ENCODE measurements at regions not wholly inside any gene's neighbourhood (a gene's known extent, or its start where the extent isn't known, plus 50 kb on each side); places are given as distances from the start of the nearest gene placed in this dataset.

GRCh38 chr10:61049386-61049785 lies 105.4 kb upstream of the RHOBTB1 start:
- H3K9ac ChIP-seq (ENCODE audit: insufficient read depth, low read depth, low read length) = no peak overlapping the region
- H3K4me2 ChIP-seq (ENCODE audit: low read depth, low read length) = no peak overlapping the region
- no peak overlapping the region for H2AFZ ChIP-seq (ENCODE audit: low read length)
- FAIRE-seq (no peak), DNase-seq (ENCODE audit: low spot score) (no peak), ATAC-seq (no peak)
- WGBS (ENCODE audit: low lambda C conversion rate) = 94% methylated on average over 2 of the region's 2 CpGs
- H3K79me2 ChIP-seq (ENCODE audit: insufficient read depth, low read length) = no peaks in the 10 kb centered on the region
- in situ Hi-C loops (cut with HindIII; ENCODE audit: extremely low pct_ligation_motif_present, low pct_unique_long_range_greater_than_20kb) = no loop called here
- no peak for TF ChIP-seq NFAT5 (CRISPR knock-in tag; IDR thresholded peaks at IDR 0.05)
- TF ChIP-seq WIZ (CRISPR knock-in tag; IDR thresholded peaks at IDR 0.05) = no peak
- TF ChIP-seq YEATS2 (CRISPR knock-in tag; IDR thresholded peaks at IDR 0.05; ENCODE audit: borderline replicate concordance) = no peak
- TF ChIP-seq SRY (CRISPR knock-in tag; IDR thresholded peaks at IDR 0.05) = no peak
- no peak for TF ChIP-seq ZNF75D (CRISPR knock-in tag; IDR thresholded peaks at IDR 0.05; ENCODE audit: borderline replicate concordance)
- TF ChIP-seq KLF6 (CRISPR knock-in tag; IDR thresholded peaks at IDR 0.05) = no peak
- no peak for TF ChIP-seq HNRNPLL (IDR thresholded peaks at IDR 0.05; ENCODE audit: low read depth, low read length, poor library complexity, severe bottlenecking)
- TF ChIP-seq HOMEZ (CRISPR knock-in tag; IDR thresholded peaks at IDR 0.05; ENCODE audit: low read depth) = no peak
- BruUV-seq (replicated peaks) = no TSS peak
- no peak overlapping the region for H3K4me3 ChIP-seq (replicated peaks in 1 of 3; ENCODE audit: insufficient read depth in 1 of 3, low read depth in 2 of 3, low read length in 3 of 3)
- H4K20me1 ChIP-seq (ENCODE audit: insufficient read depth, low read length) = no peaks in the 10 kb centered on the region
- ChIA-PET POLR2A (no interaction called here), CTCF (ENCODE audit: low intra/inter-chr PET ratio, low total read pairs) (no interaction called here)
- no peaks in the 10 kb centered on the region for H3K36me3 ChIP-seq (replicated peaks in 1 of 2; ENCODE audit: control insufficient read depth in 1 of 2, insufficient read depth in 2 of 2, low read length in 2 of 2)
- intact Hi-C loops (cut with micrococcal nuclease; ENCODE audit: unreplicated experiment) = no loop called here
- no peaks in the 10 kb centered on the region for H3K9me3 ChIP-seq (ENCODE audit: low read length)
- no peak overlapping the region for H3K27ac ChIP-seq (ENCODE audit: extremely low read length, insufficient read depth, low read length)
- H3K27me3 ChIP-seq (ENCODE audit: control insufficient read depth in 1 of 2, insufficient read depth in 2 of 2, low read length in 2 of 2) = no peaks in the 10 kb centered on the region
- H3K4me1 ChIP-seq (ENCODE audit: insufficient read depth, low read length) = peaks cover 10% of the 10 kb centered on the region
